Peyer's patch (tissue), 4 donors: ENCODE measurements at regions not wholly inside any gene's neighbourhood (a gene's known extent, or its start where the extent isn't known, plus 50 kb on each side); places are given as distances from the start of the nearest gene placed in this dataset.

Source experiments
- POLR2A ChIP-seq, 2 donors: fragments of 450-650 bp; IDR thresholded peaks; one replicate each; pipeline ENCODE4 v1.5.1; 2017; ENCODE audit warnings: antibody characterized with exemption in 2 of 2, mild to moderate bottlenecking in 2 of 2, moderate library complexity in 2 of 2
- TF ChIP-seq, protein P1 (sequence below), 6 experiments: fragments of 450-650 bp in 4 of 6; fragments of 200-600 bp in 2 of 6; sonication (generic) in 1 of 6; IDR thresholded peaks; one replicate each; pipeline ENCODE4 v1.5.1; 2017 to 2019; ENCODE audit warnings: antibody characterized with exemption in 6 of 6, mild to moderate bottlenecking in 3 of 6, moderate library complexity in 1 of 6

DNA sequence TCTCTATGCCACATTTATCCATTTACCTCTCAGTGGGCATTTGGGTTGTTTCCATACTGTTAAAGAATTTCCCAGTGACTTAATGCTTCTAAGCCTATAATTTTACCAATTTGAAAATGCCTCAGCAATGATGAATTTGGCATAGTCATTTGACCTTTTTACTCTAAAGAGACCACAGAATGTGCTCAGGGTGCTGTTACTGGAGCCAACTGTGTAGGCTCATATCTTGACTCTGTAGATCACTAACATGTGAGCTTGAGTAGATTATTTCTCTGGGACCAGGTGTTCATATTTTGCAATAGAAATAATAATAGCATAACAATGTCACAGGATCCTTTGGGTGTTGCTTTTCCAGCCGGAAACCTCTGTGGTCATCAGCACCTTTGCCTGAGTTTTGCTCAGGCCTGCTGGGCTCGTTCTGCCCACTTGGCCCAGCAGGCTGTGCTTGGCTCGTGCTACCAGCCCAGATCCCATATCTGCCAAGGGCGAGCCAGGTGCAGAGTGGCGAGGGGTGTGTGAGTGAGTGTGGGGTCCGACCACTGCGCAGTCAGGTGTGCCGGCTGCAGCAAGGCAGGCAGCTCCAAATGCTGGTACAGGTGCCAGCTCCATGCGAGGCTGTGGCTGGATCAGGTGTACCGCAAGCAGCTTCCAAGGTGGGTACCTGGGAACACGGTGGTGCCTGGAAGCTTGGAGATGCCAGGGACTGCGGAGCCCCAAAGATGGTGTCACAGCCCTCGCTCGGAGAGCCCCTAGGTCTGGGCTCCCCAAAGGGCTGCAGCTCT, 70.6 kb upstream of the ANK2 start:
- TF ChIP-seq, protein P1, sequence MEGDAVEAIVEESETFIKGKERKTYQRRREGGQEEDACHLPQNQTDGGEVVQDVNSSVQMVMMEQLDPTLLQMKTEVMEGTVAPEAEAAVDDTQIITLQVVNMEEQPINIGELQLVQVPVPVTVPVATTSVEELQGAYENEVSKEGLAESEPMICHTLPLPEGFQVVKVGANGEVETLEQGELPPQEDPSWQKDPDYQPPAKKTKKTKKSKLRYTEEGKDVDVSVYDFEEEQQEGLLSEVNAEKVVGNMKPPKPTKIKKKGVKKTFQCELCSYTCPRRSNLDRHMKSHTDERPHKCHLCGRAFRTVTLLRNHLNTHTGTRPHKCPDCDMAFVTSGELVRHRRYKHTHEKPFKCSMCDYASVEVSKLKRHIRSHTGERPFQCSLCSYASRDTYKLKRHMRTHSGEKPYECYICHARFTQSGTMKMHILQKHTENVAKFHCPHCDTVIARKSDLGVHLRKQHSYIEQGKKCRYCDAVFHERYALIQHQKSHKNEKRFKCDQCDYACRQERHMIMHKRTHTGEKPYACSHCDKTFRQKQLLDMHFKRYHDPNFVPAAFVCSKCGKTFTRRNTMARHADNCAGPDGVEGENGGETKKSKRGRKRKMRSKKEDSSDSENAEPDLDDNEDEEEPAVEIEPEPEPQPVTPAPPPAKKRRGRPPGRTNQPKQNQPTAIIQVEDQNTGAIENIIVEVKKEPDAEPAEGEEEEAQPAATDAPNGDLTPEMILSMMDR (IDR thresholded peaks at IDR 0.05), result no peak
- no peak for TF ChIP-seq POLR2A (IDR thresholded peaks at IDR 0.05)
